ENCODE measurements at regions not wholly inside any gene's neighbourhood (a gene's known extent, or its start where the extent isn't known, plus 50 kb on each side); places are given as distances from the start of the nearest gene placed in this dataset.
"Not testable (repeated sequence)": the region's sequence is repeated elsewhere in the genome, so short reads cannot be mapped to it uniquely, and the experiment has no call there.

DNA sequence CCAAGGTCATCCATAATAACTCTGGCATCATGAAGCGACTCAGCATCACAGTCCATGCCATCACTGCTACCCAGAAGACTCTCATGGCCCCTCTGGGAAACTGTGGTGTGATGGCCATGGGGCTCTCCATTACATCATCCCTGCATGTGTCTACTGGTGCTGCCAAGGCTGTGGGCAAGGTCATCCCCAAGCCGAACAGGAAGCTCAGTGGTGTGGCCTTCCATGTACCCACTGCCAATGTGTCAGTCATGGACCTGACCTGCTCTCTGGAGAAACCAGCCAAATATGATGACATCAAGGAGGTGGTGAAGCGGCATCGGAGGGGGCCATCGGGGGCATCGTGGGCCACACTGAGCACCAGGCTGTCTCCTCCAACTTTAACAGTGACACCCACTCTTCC is 65.1 kb upstream of the ARHGAP29 start:
- DNase-seq, result no peak

DNA sequence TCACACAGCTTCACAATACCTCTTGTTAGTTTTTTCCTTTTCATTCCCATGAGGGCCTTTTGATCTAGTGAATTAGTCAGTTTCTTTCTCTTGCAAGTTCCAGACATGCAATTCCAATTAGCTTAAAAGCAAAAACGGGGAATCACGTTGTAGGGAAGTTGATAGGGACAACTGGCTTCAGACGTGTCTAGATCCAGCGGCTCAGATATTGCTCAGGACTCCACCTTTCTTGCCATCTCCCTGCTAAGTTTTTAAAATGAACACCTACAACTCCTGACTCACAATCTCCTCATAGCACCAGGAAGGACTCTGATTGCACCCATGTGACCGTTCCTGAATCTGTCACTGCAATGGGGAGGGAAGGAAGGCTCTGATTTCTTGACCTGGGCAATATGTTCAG is 63.8 kb upstream of the ARHGAP29 start:
- DNase-seq, result no peak

DNA sequence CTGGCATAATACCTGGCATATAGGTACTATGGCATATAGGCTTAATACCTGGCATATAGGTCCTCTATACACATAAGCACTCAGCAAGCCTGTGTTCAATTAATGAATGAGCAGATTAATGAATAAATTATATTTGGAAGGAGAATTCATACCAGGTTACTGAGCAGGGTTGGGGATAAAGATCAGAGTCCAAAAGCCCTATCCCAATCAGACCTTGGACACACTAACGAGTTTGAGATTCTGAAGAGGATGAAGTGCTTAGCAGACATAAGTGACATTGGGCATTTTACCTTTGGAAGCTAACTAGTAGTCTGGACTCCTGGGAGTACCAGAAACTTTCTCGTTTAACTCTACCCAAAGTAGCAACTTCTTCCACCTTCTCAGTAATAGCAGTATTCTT is 63.3 kb upstream of the ARHGAP29 start:
- DNase-seq, result no peak

DNA sequence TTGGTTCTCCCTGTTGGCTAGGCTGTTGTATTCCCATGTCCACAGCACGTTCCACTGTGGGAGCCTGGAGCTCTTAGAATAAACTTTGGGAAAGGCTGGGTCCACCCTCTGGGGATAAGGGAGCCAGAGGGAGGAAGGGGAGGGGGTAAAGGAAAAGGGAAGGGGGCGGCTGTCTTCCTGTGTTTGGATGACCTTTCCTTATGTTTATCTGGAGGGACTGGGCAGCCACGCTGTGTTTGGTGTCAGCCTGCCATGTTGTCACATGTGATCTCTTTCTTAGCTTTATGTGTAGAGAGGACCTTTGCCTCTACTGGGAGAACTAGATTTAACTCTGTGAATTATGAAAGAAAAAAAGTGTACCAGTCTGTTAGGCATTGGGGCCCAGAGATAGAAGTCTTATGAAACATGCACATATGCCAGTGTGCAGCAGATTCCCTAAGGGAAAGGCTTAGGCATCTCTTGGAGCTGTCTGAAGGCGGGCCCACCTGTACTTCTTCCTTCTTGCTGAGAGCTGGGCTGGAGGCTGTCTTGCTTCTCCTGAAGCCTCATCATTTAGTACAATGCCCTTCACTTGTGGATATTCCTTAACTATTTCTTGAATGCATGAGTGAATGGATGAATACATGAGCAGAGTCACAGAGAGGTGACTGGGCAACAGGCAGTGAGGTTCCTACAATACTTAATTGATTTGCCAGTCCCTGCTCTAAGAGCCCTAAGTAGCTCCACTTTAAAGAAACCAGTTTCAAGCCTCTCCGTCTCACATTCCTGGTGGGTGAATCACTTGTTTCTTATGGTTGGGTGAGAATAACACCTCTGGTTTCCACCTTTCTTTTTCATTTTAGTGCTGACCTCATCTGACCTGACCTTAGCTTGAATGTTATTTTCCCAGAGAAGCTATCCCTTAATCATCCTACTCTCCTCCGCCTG is 62.5 kb upstream of the ARHGAP29 start:
- no peak for DNase-seq

DNA sequence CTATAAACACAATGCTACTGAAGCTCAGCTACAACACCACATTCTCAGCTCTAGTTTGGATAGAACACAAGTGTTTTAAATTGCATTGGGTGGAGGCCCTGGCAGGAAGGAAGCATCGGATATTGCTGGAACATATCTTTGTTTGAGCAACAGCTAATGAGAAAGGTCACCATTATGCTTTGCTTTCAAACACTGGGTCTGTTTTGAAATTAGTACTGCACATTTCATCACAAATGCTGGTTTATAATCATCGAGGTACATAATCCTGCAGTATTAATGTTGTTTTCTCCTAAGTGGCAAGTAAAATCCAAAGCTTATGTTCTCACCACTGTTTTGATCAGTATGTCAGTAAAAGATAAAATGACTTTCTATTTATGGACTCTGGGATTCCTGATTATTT is 61.5 kb upstream of the ARHGAP29 start:
- no peak for DNase-seq

DNA sequence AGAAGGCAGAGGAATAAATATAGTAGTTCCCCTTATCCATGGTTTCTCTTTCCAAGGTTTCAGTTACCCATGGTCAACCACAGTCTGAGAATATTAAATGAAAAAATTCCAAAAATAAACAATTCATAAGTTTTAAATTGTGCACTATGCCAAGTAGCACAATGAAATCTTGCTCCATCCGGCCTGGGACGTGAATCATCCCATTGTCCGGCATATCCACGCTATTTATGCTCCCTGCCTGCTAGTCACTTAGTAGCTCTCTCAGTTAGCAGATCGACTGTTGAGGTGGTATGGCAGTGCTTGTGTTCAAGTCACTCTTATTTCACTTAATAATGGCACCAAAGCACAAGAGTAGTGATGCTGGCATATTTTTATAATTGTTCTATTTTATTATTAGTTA is 58.6 kb upstream of the ARHGAP29 start:
- no peak for DNase-seq

DNA sequence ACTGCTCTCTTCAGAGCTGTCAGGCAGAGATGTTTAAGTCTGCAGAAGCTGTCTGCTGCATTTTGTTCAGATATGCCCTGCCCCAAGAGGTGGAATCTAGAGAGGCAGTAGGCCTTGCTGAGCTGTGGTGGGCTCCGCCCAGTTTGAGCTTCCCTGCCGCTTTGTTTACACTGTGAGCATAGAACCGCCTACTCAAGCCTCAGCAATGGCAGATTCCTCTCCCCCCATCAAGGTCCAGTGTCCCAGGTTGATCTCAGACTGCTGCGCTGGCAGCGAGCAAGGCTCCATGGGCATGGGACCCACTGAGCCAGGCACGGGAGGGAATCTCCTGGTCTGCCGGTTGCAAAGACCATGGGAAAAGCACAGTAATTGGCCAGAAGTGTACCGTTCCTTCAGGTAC is 55.6 kb upstream of the ARHGAP29 start:
- DNase-seq, result not testable (repeated sequence)

DNA sequence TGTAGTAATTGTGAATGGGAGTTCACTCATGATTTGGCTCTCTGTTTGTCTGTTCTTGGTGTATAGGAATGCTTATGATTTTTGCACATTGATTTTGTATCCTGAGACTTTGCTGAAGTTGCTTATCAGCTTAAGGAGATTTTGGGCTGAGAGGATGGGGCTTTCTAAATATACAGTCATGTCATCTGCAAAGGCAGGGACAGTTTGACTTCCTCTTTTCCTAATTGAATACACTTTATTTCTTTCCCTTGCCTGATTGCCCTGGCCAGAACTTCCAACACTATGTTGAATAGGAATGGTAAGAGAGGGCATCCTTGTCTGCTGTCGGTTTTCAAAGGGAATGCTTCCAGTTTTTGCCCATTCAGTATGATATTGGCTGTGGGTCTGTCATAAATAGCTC is 51.9 kb upstream of the ARHGAP29 start:
- not testable (repeated sequence) for DNase-seq

Measured in left kidney (tissue), 1 donor.